Astrocyte (in vitro differentiated cells and primary cell): ENCODE measurements at regions not wholly inside any gene's neighbourhood (a gene's known extent, or its start where the extent isn't known, plus 50 kb on each side); places are given as distances from the start of the nearest gene placed in this dataset.
A peak's percentile ranks its signal among the peaks of the same experiment; 100 is the strongest.

ENCODE experiments used
- DNase-seq: peaks from one replicate; pipeline ENCODE4 v3.0.0-alpha.2; 2010; ENCODE audit warnings: low read depth
- FAIRE-seq: peaks from 2 replicates; lab custom pipeline; 2011; peaks lifted over from hg19 to GRCh38; lab: Jason Lieb, UNC
- H2AFZ ChIP-seq: 2 replicates; pipeline ENCODE4 v1.6.0; 2012; ENCODE audit warnings: low read depth, low read length, inconsistent platforms
- H3K27ac ChIP-seq: 2 replicates; pipeline ENCODE4 v1.5.1; 2011; ENCODE audit warnings: low read depth, low read length, inconsistent platforms
- H3K27me3 ChIP-seq: 2 replicates; pipeline ENCODE4 v1.6.0; 2011; ENCODE audit warnings: low read length, inconsistent platforms; ENCODE audit not compliant: insufficient read depth
- H3K36me3 ChIP-seq: 2 replicates; pipeline ENCODE4 v1.5.1; 2011; ENCODE audit warnings: low read length, inconsistent platforms; ENCODE audit not compliant: insufficient read depth
- H3K4me1 ChIP-seq: 2 replicates; pipeline ENCODE4 v1.5.1; 2011; ENCODE audit warnings: low read length, inconsistent platforms; ENCODE audit not compliant: insufficient read depth
- H3K4me2 ChIP-seq: 2 replicates; pipeline ENCODE4 v1.6.0; 2012; ENCODE audit warnings: low read length, inconsistent platforms
- H3K4me3 ChIP-seq: 2 replicates; pipeline ENCODE4 v1.5.1; 2011; ENCODE audit warnings: low read depth, mild to moderate bottlenecking, low read length, inconsistent platforms; ENCODE audit not compliant: insufficient read depth
- H3K79me2 ChIP-seq: 2 replicates; pipeline ENCODE4 v1.6.0; 2012; ENCODE audit warnings: mild to moderate bottlenecking, low read length, inconsistent platforms; ENCODE audit not compliant: insufficient read depth
- H3K9ac ChIP-seq: 2 replicates; pipeline ENCODE4 v1.6.0; 2012; ENCODE audit warnings: mild to moderate bottlenecking, low read length, inconsistent platforms
- H3K9me3 ChIP-seq: 2 replicates; pipeline ENCODE4 v1.5.1; 2012; ENCODE audit warnings: low read depth, mild to moderate bottlenecking, low read length, inconsistent platforms; ENCODE audit not compliant: insufficient read depth
- H4K20me1 ChIP-seq: 2 replicates; pipeline ENCODE4 v1.6.0; 2012; ENCODE audit warnings: low read length, inconsistent platforms; ENCODE audit not compliant: insufficient read depth
- H3K27ac Mint-ChIP-seq: one replicate; pipeline ENCODE4 v1.8.0; 2021; ENCODE audit warnings: mild to moderate bottlenecking, mixed read lengths; ENCODE audit not compliant: unreplicated experiment
- H3K27me3 Mint-ChIP-seq: one replicate; pipeline ENCODE4 v1.8.0; 2021; ENCODE audit warnings: low read depth, mixed read lengths; ENCODE audit not compliant: unreplicated experiment
- H3K36me3 Mint-ChIP-seq: one replicate; pipeline ENCODE4 v1.8.0; 2021; ENCODE audit warnings: low read depth, mixed read lengths; ENCODE audit not compliant: unreplicated experiment
- H3K4me1 Mint-ChIP-seq: one replicate; pipeline ENCODE4 v1.8.0; 2021; ENCODE audit warnings: low read depth, mixed read lengths; ENCODE audit not compliant: unreplicated experiment
- H3K4me3 Mint-ChIP-seq: one replicate; pipeline ENCODE4 v1.8.0; 2021; ENCODE audit warnings: mild to moderate bottlenecking, moderate library complexity, mixed read lengths; ENCODE audit not compliant: unreplicated experiment
- H3K9me3 Mint-ChIP-seq: one replicate; pipeline ENCODE4 v1.8.0; 2021; ENCODE audit warnings: mild to moderate bottlenecking, mixed read lengths; ENCODE audit not compliant: unreplicated experiment
- CTCF ChIP-seq: IDR thresholded peaks from 2 replicates; pipeline ENCODE4 v1.5.1; 2011; ENCODE audit warnings: low read depth, mild to moderate bottlenecking, inconsistent platforms, low read length, moderate library complexity; ENCODE audit not compliant: insufficient read depth
- EZH2 ChIP-seq: IDR thresholded peaks from 2 replicates; pipeline ENCODE4 v1.6.1; 2012; ENCODE audit warnings: mild to moderate bottlenecking, low read length, inconsistent platforms; ENCODE audit not compliant: insufficient read depth

- FAIRE-seq (no peak), DNase-seq (peak; percentile 44)
- no peaks in the 10 kb centered on the region for H3K27me3 Mint-ChIP-seq
- Histone ChIP-seq H3K27ac (no peak overlapping the region), H3K4me2 (no peak overlapping the region), H4K20me1 (no peaks in the 10 kb centered on the region), H3K9ac (no peak overlapping the region), H3K4me1 (peaks cover 6% of the 10 kb centered on the region), H3K27me3 (no peaks in the 10 kb centered on the region), H3K4me3 (no peak overlapping the region), H3K9me3 (peaks cover 6% of the 10 kb centered on the region), H3K36me3 (no peaks in the 10 kb centered on the region), H2AFZ (no peak overlapping the region), H3K79me2 (no peaks in the 10 kb centered on the region)
- no peak overlapping the region for H3K4me3 Mint-ChIP-seq
- H3K4me1 Mint-ChIP-seq, result peaks cover 3% of the 10 kb centered on the region
- no peak overlapping the region for H3K27ac Mint-ChIP-seq
- TF ChIP-seq EZH2 (no peak), CTCF (no peak)
- no peaks in the 10 kb centered on the region for H3K9me3 Mint-ChIP-seq
- peaks cover 3% of the 10 kb centered on the region for H3K36me3 Mint-ChIP-seq
Observed at GRCh38 chr4:13294961-13295605, 189.1 kb downstream of the RAB28 start.

- no peaks in the 10 kb centered on the region for H3K27me3 Mint-ChIP-seq
- H4K20me1 ChIP-seq, result no peaks in the 10 kb centered on the region
- H3K4me1 ChIP-seq, result peaks cover 16% of the 10 kb centered on the region
- H3K4me3 Mint-ChIP-seq, result no peak overlapping the region
- H3K9ac ChIP-seq, result no peak overlapping the region
- no peak overlapping the region for H2AFZ ChIP-seq
- FAIRE-seq (no peak), DNase-seq (no peak)
- no peak overlapping the region for H3K27ac ChIP-seq
- H3K4me1 Mint-ChIP-seq, result peaks cover 17% of the 10 kb centered on the region
- H3K36me3 ChIP-seq, result no peaks in the 10 kb centered on the region
- TF ChIP-seq EZH2, result no peak
- TF ChIP-seq CTCF, result no peak
- H3K4me2 ChIP-seq, result no peak overlapping the region
- no peak overlapping the region for H3K4me3 ChIP-seq
- H3K79me2 ChIP-seq, result no peaks in the 10 kb centered on the region
- H3K27ac Mint-ChIP-seq, result no peak overlapping the region
- peaks cover 13% of the 10 kb centered on the region for H3K9me3 Mint-ChIP-seq
- H3K36me3 Mint-ChIP-seq, result peaks cover 2% of the 10 kb centered on the region
- no peaks in the 10 kb centered on the region for H3K27me3 ChIP-seq
- H3K9me3 ChIP-seq, result peaks cover 6% of the 10 kb centered on the region
Observed at GRCh38 chr4:13292372-13292771, 191.8 kb downstream of the RAB28 start.

GRCh38 chr4:13289391-13289790, 194.7 kb downstream of the RAB28 start:
- Mint-ChIP-seq H3K27ac (peak overlapping the region; percentile 68), H3K4me1 (peaks cover 19% of the 10 kb centered on the region), H3K36me3 (peaks cover 3% of the 10 kb centered on the region), H3K27me3 (no peaks in the 10 kb centered on the region), H3K4me3 (no peak overlapping the region), H3K9me3 (peaks cover 24% of the 10 kb centered on the region)
- TF ChIP-seq EZH2 (no peak), CTCF (no peak)
- Histone ChIP-seq H3K27ac (peak overlapping the region; percentile 66), H3K27me3 (no peaks in the 10 kb centered on the region), H3K9ac (no peak overlapping the region), H3K79me2 (no peaks in the 10 kb centered on the region), H3K36me3 (no peaks in the 10 kb centered on the region), H3K9me3 (no peaks in the 10 kb centered on the region), H4K20me1 (no peaks in the 10 kb centered on the region), H3K4me3 (no peak overlapping the region), H3K4me1 (peaks cover 16% of the 10 kb centered on the region), H3K4me2 (peak overlapping the region; percentile 47), H2AFZ (no peak overlapping the region)
- peak; percentile 82 for DNase-seq
- no peak for FAIRE-seq
